Activated T-cell treated with anti-CD3 and anti-CD28 coated beads, Interleukin-2, amount 50 U/mL, for 1 hour (primary cell): ENCODE measurements at regions not wholly inside any gene's neighbourhood (a gene's known extent, or its start where the extent isn't known, plus 50 kb on each side); places are given as distances from the start of the nearest gene placed in this dataset.

ENCODE experiments used
- DNase-seq: peaks from one replicate; pipeline ENCODE4 v3.0.0-alpha.2; 2020

- no peak for DNase-seq
Measured at GRCh38 chr18:25630682-25631081, 278.7 kb upstream of the ZNF521 start.

DNA sequence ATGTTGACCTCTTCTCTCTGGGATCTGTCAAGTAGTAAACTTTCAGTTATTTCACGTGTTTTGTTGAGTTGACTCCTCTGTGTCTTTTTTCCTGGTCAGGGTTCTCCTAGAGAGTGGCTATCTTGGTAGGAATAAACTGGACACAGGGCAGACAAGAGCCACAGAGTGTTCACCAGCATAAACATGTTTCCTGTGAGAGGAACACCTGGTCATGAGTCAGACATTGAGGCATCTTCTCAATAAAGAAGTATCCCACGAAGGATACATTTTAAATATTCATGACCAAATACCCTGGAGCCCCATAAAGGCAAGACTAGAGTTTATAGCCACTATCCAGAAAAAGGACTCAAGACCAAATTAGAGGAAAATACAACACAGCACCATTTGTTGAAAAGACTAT lies 269.7 kb upstream of the ZNF521 start:
- DNase-seq: no peak

DNA sequence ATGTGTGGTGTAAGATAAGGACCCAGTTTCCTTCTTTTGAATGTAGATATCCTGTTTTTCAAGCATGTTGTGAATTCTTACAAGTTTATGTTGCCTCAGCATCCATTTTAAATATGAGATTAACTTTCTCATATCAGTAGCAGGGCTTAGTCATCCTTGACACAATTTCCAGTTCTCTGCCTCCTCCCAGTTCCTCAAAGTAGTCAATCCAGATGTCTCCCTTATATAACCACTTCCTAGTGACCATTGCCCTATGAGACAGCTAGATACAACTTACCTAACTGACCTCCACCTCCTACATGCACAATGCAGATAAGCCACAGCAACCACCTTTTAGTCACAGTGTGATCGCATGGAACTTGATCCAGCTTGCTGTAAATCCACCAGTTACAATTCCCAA lies 269.2 kb upstream of the ZNF521 start:
- no peak for DNase-seq

- no peak for DNase-seq
Measured at GRCh38 chr18:25614168-25614567, 262.2 kb upstream of the ZNF521 start.

- DNase-seq: no peak
Measured at GRCh38 chr18:25612466-25612865, 260.5 kb upstream of the ZNF521 start.

DNA sequence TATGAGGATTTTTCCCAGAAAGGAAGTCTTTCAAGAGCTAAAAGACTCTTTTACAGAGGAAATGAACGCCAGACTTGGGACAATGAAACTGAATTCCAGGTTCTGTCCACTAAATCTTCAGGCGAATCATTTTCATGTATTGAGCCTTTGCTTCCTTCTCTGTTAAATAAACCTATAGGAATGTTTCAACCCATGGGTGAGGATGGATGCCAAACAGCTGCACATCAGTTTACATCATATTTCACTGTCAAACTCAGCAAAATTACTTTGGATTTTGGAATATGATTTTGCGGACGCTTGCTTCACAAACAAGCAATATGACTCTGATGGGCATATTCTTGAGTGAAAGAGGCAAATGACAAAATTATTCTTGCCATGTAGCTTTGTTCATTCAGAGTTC lies 256.1 kb upstream of the ZNF521 start:
- DNase-seq: no peak

- no peak for DNase-seq
Measured at GRCh38 chr18:25604894-25605597, 253.1 kb upstream of the ZNF521 start.

- no peak for DNase-seq
Measured at GRCh38 chr18:25604196-25604893, 252.4 kb upstream of the ZNF521 start.

DNA sequence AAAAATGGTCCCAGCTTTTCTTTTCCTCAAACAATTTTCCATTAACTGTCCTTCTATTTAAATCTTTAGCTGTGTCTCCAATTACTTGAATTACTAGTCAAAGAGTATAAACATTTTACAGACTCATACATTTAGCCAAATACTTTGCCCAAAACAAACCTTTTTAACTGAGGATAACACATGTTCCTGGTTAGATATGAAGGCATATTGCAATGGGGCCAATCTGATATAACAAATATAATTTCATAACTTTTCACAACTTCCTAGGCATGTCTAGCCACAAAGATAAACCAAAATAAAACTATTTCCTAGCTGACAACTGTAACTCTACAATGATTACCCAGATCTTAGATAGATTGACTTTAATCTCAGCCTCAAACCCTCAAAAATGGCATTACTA lies 247.5 kb upstream of the ZNF521 start:
- DNase-seq: no peak

GRCh38 chr18:25597476-25597875 lies 245.5 kb upstream of the ZNF521 start:
- no peak for DNase-seq

GRCh38 chr18:25595274-25596060 lies 243.5 kb upstream of the ZNF521 start:
- DNase-seq: no peak

DNA sequence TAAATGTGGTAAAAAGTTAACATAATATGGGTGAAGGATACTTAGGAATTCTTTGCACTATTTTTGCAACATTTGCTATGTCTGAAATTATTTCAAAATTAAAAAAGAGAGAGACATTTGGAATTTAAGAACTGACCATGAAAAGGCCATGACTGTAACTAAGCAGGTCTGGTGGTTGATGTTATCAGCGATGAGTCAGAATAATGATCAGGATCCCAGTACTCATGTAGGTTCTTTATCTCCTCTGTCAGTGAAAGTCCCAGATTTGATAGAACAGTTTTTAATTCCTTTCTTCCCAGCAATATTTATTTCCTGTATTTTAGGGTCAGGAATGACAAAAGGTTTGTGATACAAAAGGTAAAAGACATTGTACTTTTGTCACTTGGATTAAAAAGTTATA lies 242.4 kb upstream of the ZNF521 start:
- no peak for DNase-seq

- DNase-seq: no peak
Measured at GRCh38 chr18:25592804-25593360, 240.9 kb upstream of the ZNF521 start.

GRCh38 chr18:25590456-25590855 lies 238.5 kb upstream of the ZNF521 start:
- DNase-seq: no peak

DNA sequence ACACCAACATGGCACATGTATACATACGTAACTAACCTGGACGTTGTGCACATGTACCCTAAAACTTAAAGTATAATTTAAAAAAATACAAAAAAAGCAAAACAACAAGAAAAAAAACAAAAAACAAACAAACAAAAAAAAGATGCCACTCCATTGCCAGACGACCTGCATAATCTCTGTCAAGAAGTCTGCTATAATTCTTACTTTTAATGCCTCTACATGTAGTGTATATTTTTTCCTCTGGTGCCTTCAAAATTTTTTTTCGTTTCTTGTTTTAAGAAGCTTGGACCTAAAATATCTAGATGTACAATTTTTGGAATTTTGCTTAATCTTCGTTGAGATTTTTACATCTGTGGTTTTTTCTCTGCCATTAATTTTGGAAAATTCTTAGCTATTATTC lies 235.6 kb upstream of the ZNF521 start:
- DNase-seq: no peak

DNA sequence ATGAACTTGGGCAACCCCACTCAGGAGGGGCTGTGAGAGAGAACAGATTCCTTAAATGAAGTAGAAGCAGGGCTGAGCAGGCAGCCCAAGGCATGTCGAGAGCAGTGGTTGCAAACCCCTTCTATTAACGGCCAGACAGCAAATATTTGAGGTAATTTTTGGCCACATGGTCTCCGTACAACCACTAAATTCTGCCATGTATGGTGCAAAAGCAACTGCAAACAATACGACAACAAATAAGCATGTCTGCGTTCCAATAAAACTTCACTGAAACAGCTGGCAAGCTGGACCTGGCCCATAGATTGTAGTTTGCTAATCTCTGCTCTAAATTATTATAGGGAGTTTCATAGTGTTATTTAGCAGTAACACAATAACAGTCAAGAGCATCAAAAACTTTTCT lies 217.0 kb upstream of the ZNF521 start:
- no peak for DNase-seq

DNA sequence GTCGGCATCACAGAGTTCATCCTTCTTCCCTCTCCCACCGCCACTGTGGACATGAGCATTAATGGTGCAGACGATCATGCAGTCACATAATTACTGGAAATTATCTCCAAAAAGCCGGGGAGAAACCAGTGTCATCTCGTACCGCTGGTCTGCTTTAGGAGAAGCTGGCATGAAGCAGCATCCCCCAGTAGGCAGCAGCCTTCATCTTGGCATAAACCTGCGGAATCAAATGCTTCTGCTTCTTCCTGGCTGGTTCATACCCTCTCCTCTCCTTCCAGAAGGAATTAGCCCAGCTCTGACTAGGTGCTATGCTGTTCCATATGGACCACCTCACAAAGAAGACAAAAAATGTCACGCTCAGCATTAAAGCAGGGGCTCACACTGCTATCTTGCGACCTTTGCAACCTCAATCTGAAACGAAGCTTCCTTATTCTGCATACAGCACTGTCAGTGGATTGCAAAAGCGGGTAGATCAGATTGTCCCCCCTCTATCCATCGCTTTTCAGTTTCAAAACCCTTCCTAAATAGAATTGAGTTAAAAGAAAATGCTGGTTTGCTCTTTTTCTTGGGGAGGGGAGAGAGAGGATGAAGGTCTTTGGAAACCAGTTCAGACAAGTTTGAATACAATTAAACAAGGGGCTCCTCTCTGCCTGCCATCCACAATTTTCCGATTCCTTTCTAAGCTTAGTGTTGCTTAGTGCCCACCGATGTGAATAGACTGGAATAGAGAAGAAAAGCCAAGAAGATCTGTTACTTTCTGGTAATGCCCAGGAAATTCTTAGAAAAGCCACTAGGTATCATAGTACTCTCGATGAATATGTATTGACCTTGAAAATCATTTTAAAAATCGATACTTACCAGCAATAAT lies 212.1 kb upstream of the ZNF521 start:
- no peak for DNase-seq

- DNase-seq: no peak
Measured at GRCh38 chr18:25563346-25563745, 211.4 kb upstream of the ZNF521 start.

DNA sequence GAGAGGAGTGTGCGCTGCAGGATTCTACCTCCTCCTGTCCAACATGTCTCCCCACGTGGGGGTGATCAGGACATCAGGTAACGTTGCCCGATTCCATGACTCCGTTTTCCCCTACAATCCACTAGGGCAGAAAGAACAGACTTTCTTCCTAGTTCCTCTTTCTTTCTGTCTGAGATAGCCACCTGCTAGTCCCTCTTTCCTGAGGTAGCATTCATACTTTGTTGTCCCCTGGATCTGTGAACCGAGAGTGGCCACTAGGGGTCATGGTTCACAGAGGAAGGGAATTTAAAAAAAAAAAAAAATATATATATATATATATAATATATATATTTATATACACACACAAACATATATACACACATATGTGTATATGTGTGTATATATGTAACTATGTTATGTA lies 210.0 kb upstream of the ZNF521 start:
- no peak for DNase-seq

- no peak for DNase-seq
Measured at GRCh38 chr18:25560369-25560768, 208.4 kb upstream of the ZNF521 start.

DNA sequence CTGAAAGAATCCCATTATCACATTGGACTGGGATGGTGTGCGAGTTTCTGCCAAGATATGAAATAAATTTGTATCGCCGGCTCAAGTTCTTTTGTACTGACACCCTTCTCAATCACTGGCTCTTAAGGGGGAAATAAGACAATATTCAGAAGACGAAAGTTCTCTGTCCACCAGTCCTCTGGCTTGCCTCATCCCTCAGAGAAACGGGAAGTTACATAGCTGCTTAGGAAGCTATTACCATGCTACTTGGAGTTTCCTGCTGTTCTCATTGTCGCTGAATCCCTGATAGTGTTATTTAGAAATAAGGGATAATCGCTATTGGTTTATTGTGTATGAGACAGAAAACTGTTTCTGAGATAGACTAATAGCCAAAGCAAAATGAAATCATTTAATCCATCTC lies 205.0 kb upstream of the ZNF521 start:
- no peak for DNase-seq

GRCh38 chr18:25553631-25554263 lies 201.8 kb upstream of the ZNF521 start:
- DNase-seq: no peak
